SK-N-SH treated with all-trans-retinoic acid at 6 μM for 48 hours (cell line): ENCODE measurements at regions not wholly inside any gene's neighbourhood (a gene's known extent, or its start where the extent isn't known, plus 50 kb on each side); places are given as distances from the start of the nearest gene placed in this dataset.

ENCODE experiments used
- ISL1 ChIP-seq: fragments of 250-450 bp; sonication (Bioruptor Pico); IDR thresholded peaks from 2 replicates; pipeline ENCODE4 v2.1.2; 2022; ENCODE audit warnings: mild to moderate bottlenecking, moderate library complexity
- PATZ1 ChIP-seq: fragments of 250-450 bp; sonication (Bioruptor Pico); IDR thresholded peaks from 2 replicates; pipeline ENCODE4 v1.8.0; 2020; ENCODE audit warnings: mild to moderate bottlenecking, moderate library complexity, borderline replicate concordance
- RARB ChIP-seq: fragments of 250-450 bp; sonication (Bioruptor Pico); IDR thresholded peaks from 2 replicates; pipeline ENCODE4 v1.8.0; 2021; ENCODE audit warnings: mild to moderate bottlenecking, moderate library complexity
- TCF4 ChIP-seq: fragments of 250-450 bp; sonication (Bioruptor Pico); IDR thresholded peaks from 2 replicates; pipeline ENCODE4 v1.8.0; 2021; ENCODE audit warnings: mild to moderate bottlenecking, moderate library complexity, borderline replicate concordance
- ZFP3 ChIP-seq: fragments of 250-450 bp; sonication (Bioruptor Pico); IDR thresholded peaks from 2 replicates; pipeline ENCODE4 v1.5.0; 2020; ENCODE audit warnings: mild to moderate bottlenecking, moderate library complexity

- TF ChIP-seq TCF4: no peak
- TF ChIP-seq PATZ1 (CRISPR knock-in tag): no peak
- TF ChIP-seq ZFP3 (CRISPR knock-in tag): no peak
- TF ChIP-seq RARB: no peak
- TF ChIP-seq ISL1 (CRISPR knock-in tag): no peak
Measured at GRCh38 chr2:8379128-8379527, 302.7 kb upstream of the ID2 start.
